Breast epithelium (tissue), 3 donors: ENCODE measurements at regions not wholly inside any gene's neighbourhood (a gene's known extent, or its start where the extent isn't known, plus 50 kb on each side); places are given as distances from the start of the nearest gene placed in this dataset.

ENCODE experiments used
- POLR2A ChIP-seq: fragments of 450-650 bp; IDR thresholded peaks from one replicate; pipeline ENCODE4 v1.6.1; 2016; ENCODE audit warnings: antibody characterized with exemption, mild to moderate bottlenecking, moderate library complexity
- TF ChIP-seq, protein P1 (sequence below), 3 donors: fragments of 450-650 bp; IDR thresholded peaks; one replicate each; pipeline ENCODE4 v1.5.1; 2016 to 2017; ENCODE audit warnings: antibody characterized with exemption in 3 of 3, mild to moderate bottlenecking in 3 of 3, moderate library complexity in 3 of 3

DNA sequence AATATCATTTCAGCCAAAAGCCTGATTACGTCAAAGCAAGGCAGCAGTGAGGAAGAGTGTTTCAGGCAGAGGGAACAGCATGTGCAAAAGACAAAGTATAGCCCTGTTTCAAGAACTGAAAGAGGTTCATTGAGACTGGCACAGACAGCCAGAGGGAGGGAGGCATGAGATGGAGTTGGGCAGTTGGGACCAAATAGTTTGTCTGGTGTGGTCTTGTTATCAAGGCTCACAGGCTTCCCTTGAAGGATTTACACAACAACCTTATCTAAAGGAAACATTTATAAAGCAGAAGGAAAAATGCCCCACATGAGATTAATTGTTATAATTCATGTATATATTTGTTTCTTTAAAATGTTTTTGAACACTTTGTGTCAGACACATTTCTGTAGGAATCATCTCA, 253.3 kb downstream of the DMAC1 start:
- TF ChIP-seq, protein P1, sequence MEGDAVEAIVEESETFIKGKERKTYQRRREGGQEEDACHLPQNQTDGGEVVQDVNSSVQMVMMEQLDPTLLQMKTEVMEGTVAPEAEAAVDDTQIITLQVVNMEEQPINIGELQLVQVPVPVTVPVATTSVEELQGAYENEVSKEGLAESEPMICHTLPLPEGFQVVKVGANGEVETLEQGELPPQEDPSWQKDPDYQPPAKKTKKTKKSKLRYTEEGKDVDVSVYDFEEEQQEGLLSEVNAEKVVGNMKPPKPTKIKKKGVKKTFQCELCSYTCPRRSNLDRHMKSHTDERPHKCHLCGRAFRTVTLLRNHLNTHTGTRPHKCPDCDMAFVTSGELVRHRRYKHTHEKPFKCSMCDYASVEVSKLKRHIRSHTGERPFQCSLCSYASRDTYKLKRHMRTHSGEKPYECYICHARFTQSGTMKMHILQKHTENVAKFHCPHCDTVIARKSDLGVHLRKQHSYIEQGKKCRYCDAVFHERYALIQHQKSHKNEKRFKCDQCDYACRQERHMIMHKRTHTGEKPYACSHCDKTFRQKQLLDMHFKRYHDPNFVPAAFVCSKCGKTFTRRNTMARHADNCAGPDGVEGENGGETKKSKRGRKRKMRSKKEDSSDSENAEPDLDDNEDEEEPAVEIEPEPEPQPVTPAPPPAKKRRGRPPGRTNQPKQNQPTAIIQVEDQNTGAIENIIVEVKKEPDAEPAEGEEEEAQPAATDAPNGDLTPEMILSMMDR (IDR thresholded peaks at IDR 0.05) = no peak
- no peak for TF ChIP-seq POLR2A
